Transverse colon (tissue), 4 donors: ENCODE measurements at regions not wholly inside any gene's neighbourhood (a gene's known extent, or its start where the extent isn't known, plus 50 kb on each side); places are given as distances from the start of the nearest gene placed in this dataset.

Experiments used
- DNase-seq: peaks from one replicate; pipeline ENCODE4 v3.0.0-alpha.2; 2019
- H3K27ac ChIP-seq, 4 donors: fragments of 200-600 bp; sonication (generic); 2 replicates each; pipeline ENCODE4 v1.5.1; 2016 to 2018; ENCODE audit warnings: inconsistent platforms in 4 of 4
- H3K27me3 ChIP-seq: fragments of 200-600 bp; sonication (generic); 2 replicates; pipeline ENCODE4 v1.5.1; 2017; ENCODE audit warnings: inconsistent platforms
- H3K36me3 ChIP-seq, 4 donors: fragments of 200-600 bp; sonication (generic); 2 replicates each; pipeline ENCODE4 v1.5.1; 2017 to 2019; ENCODE audit warnings: inconsistent platforms in 4 of 4
- H3K4me1 ChIP-seq, 4 donors: fragments of 200-600 bp; sonication (generic); 2 replicates each; pipeline ENCODE4 v1.5.1; 2017 to 2020; ENCODE audit warnings: inconsistent platforms in 4 of 4
- H3K4me3 ChIP-seq, 4 donors: fragments of 200-600 bp; sonication (generic); 1 replicate in 1 of 4; 2 replicates in 3 of 4; pipeline versions ENCODE4 v1.5.1 to v1.6.1; 2017 to 2019; ENCODE audit warnings: inconsistent platforms in 4 of 4
- H3K9me3 ChIP-seq, 2 donors: fragments of 200-600 bp; sonication (generic); 2 replicates each; pipeline ENCODE4 v1.5.1; 2017 to 2019; ENCODE audit warnings: inconsistent platforms in 2 of 2
- EP300 ChIP-seq: sonication (generic); formaldehyde crosslinking; IDR thresholded peaks from one replicate; pipeline ENCODE4 v1.6.1; 2017; ENCODE audit warnings: antibody characterized with exemption, low read depth
- POLR2A ChIP-seq: fragments of 450-650 bp; IDR thresholded peaks from one replicate; pipeline ENCODE4 v1.6.1; 2016; ENCODE audit warnings: antibody characterized with exemption, mild to moderate bottlenecking, moderate library complexity
- POLR2AphosphoS5 ChIP-seq, 3 donors: sonication (generic); formaldehyde crosslinking; IDR thresholded peaks; one replicate each; pipeline ENCODE4 v1.6.1; 2016; ENCODE audit warnings: antibody characterized with exemption in 3 of 3
- WGBS, 2 donors: methylation state at CpG; one replicate each; pipeline ENCODE4 v1.1.5; 2018; ENCODE audit warnings: low coverage in 1 of 2; 5-methylcytosine and 5-hydroxymethylcytosine counted together
- in situ Hi-C, 4 donors: fragments of 200-750 bp; cut with MboI; loops; one replicate each; pipeline versions ENCODE4 v1.15.0 to v1.15.1; 2017; ENCODE audit warnings: low sequenced_read_pairs in 3 of 4, low pct_ligation_motif_present in 1 of 4, low pct_unique_long_range_greater_than_20kb in 1 of 4
- intact Hi-C: fragments of 100-400 bp; cut with DNase I; formaldehyde crosslinking; loops from one replicate; pipeline ENCODE4 v1.15.1; 2023; ENCODE audit warnings: low total_unique reads
- TF ChIP-seq, protein P1 (sequence below), 5 experiments: fragments of 200-600 bp in 3 of 5; fragments of 450-650 bp in 2 of 5; sonication (generic) in 3 of 5; IDR thresholded peaks; 1 replicate in 2 of 5; 2 replicates in 3 of 5; pipeline ENCODE4 v1.5.1; 2016 to 2017; ENCODE audit warnings: antibody characterized with exemption in 5 of 5, inconsistent platforms in 3 of 5, mild to moderate bottlenecking in 2 of 5, moderate library complexity in 1 of 5

DNA sequence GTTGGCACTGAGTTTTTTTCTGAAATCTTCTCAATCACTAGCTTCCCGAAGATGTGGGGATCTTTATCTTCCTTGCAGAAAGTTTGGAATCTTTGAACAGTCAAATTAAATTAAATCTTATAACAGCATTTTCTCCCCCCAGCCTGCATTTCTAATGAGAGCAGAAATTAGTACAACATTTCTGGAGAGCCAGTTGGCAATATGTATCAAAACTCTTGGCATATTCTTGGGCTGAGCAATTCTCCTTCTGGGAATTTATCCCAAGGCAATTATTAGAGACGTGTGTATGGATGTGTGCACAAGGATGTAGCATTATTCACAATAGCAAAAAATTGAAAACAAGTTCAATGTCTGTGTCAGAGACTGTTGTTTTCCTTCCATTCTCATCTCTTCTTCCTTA is 159.5 kb downstream of the OLFM4 start:
- 54 to 62% methylated on average over 2 of the region's 2 CpGs for WGBS, 2 donors
- TF ChIP-seq POLR2AphosphoS5 (IDR thresholded peaks at IDR 0.05) (no peak), POLR2A (no peak), EP300 (no peak)
- TF ChIP-seq, protein P1, sequence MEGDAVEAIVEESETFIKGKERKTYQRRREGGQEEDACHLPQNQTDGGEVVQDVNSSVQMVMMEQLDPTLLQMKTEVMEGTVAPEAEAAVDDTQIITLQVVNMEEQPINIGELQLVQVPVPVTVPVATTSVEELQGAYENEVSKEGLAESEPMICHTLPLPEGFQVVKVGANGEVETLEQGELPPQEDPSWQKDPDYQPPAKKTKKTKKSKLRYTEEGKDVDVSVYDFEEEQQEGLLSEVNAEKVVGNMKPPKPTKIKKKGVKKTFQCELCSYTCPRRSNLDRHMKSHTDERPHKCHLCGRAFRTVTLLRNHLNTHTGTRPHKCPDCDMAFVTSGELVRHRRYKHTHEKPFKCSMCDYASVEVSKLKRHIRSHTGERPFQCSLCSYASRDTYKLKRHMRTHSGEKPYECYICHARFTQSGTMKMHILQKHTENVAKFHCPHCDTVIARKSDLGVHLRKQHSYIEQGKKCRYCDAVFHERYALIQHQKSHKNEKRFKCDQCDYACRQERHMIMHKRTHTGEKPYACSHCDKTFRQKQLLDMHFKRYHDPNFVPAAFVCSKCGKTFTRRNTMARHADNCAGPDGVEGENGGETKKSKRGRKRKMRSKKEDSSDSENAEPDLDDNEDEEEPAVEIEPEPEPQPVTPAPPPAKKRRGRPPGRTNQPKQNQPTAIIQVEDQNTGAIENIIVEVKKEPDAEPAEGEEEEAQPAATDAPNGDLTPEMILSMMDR (IDR thresholded peaks at IDR 0.05): no peak
- Histone ChIP-seq H3K36me3 (no peaks in the 10 kb centered on the region), H3K27me3 (no peaks in the 10 kb centered on the region), H3K4me1 (no peaks in the 10 kb centered on the region), H3K4me3 (no peak overlapping the region), H3K9me3 (no peaks in the 10 kb centered on the region), H3K27ac (no peak overlapping the region)
- DNase-seq: no peak
- in situ Hi-C loops (no loop called here), intact Hi-C loops (no loop called here)

DNA sequence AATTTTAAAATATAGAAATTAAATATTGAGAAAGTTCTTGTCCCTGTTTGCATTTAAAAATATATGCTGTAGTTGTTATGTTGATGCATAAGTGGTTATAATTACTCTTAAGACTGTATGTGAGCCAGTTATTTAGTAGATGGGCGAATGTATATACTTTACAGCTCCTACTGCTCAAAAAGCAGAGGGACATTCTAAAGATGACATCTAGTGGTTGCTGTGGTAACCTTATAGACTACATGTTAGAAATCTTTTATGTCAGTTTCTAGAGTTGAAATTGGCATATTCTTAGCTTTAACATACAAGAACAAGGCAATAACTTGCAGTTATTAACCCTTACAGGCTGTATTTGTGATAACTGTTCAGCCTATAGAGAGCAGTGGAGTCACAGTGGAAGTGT is 160.5 kb downstream of the OLFM4 start:
- no peak overlapping the region for H3K27ac ChIP-seq
- 44 to 52% methylated on average over 1 of the region's 1 CpG for WGBS, 2 donors
- no peak for DNase-seq
- H3K36me3 ChIP-seq: no peaks in the 10 kb centered on the region
- H3K4me3 ChIP-seq: no peak overlapping the region
- no peak for TF ChIP-seq POLR2A
- no peak for TF ChIP-seq POLR2AphosphoS5 (IDR thresholded peaks at IDR 0.05)
- TF ChIP-seq, protein P1 (IDR thresholded peaks at IDR 0.05): no peak
- no peak for TF ChIP-seq EP300
- H3K27me3 ChIP-seq: no peaks in the 10 kb centered on the region
- no peaks in the 10 kb centered on the region for H3K4me1 ChIP-seq
- no peaks in the 10 kb centered on the region for H3K9me3 ChIP-seq
- in situ Hi-C loops (no loop called here), intact Hi-C loops (no loop called here)

DNA sequence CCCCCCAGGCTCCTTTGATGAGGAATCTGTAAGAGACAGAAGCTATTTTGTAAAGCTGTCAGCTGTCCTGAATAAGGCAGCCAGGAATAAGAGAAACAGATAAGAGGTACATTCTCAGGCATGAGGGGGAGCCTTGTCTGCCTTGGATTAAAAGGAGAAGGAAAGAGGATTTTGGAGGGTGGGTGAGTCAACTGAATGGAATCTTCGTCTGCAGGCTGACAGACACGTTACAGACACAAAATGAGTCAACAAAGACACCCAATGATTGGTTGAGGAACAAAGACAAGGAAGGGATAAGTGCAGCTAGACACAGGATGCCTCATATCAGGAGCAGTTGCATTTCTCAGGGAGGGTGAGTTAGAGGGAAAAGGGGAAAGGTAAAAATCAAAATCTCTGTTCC is 162.5 kb downstream of the OLFM4 start:
- Histone ChIP-seq H3K27ac (no peak overlapping the region), H3K27me3 (no peaks in the 10 kb centered on the region), H3K9me3 (no peaks in the 10 kb centered on the region), H3K4me3 (no peak overlapping the region), H3K36me3 (no peaks in the 10 kb centered on the region), H3K4me1 (no peaks in the 10 kb centered on the region)
- WGBS, 2 donors: 0 to 6% methylated on average over 2 of the region's 2 CpGs
- no peak for DNase-seq
- no peak for TF ChIP-seq POLR2A
- no peak for TF ChIP-seq POLR2AphosphoS5 (IDR thresholded peaks at IDR 0.05)
- TF ChIP-seq, protein P1 (IDR thresholded peaks at IDR 0.05): no peak
- no peak for TF ChIP-seq EP300
- intact Hi-C loops: no loop called here
- in situ Hi-C loops: no loop called here

DNA sequence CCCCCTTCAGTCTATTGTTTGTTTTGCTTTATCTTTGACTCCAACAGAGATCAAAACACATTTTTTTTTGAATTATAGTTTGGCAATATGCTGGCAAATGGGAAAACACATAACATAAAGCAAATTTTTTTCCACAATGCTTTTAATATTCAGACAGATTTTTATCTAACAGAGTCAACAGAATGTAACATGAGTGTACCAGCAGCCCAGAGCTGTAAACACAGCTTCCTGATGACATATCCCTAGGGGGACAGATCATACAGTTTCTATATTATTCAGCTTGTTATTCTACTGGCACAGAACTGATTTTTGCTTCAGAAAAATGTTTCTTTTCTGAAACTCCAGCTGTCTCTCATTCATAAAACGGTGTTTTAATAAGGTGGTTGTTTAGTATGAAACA is 168.8 kb downstream of the OLFM4 start:
- 50 to 53% methylated on average over 1 of the region's 1 CpG for WGBS, 2 donors
- TF ChIP-seq, protein P1 (IDR thresholded peaks at IDR 0.05): no peak
- TF ChIP-seq POLR2A (no peak), EP300 (no peak), POLR2AphosphoS5 (IDR thresholded peaks at IDR 0.05) (no peak)
- no peak for DNase-seq
- H3K9me3 ChIP-seq: no peaks in the 10 kb centered on the region
- no peak overlapping the region for H3K27ac ChIP-seq
- no peaks in the 10 kb centered on the region for H3K36me3 ChIP-seq
- no peaks in the 10 kb centered on the region for H3K4me1 ChIP-seq
- intact Hi-C loops: no loop called here
- no peak overlapping the region for H3K4me3 ChIP-seq
- in situ Hi-C loops: no loop called here
- H3K27me3 ChIP-seq: peaks cover 30% of the 10 kb centered on the region
